Parathyroid adenoma (tissue), 2 donors: ENCODE measurements at regions not wholly inside any gene's neighbourhood (a gene's known extent, or its start where the extent isn't known, plus 50 kb on each side); places are given as distances from the start of the nearest gene placed in this dataset.
"Not testable (repeated sequence)": the region's sequence is repeated elsewhere in the genome, so short reads cannot be mapped to it uniquely, and the experiment has no call there.

Experiments used
- H2AFZ ChIP-seq: fragments of 300-600 bp; sonication (generic); one replicate; pipeline ENCODE4 v1.7.0; 2017; ENCODE audit warnings: antibody characterized with exemption, mild to moderate bottlenecking
- H3K27ac ChIP-seq: fragments of 300-600 bp; sonication (generic); one replicate; pipeline ENCODE4 v1.7.0; 2017
- H3K27me3 ChIP-seq: fragments of 300-600 bp; sonication (generic); one replicate; pipeline ENCODE4 v1.7.0; 2017; ENCODE audit warnings: low read length; ENCODE audit not compliant: control insufficient read depth, insufficient read depth
- H3K36me3 ChIP-seq: fragments of 300-600 bp; sonication (generic); one replicate; pipeline ENCODE4 v1.7.0; 2017; ENCODE audit warnings: low read length; ENCODE audit not compliant: control insufficient read depth, insufficient read depth
- H3K4me1 ChIP-seq: fragments of 300-600 bp; sonication (generic); one replicate; pipeline ENCODE4 v1.7.0; 2017; ENCODE audit warnings: control low read depth
- H3K4me2 ChIP-seq: fragments of 300-600 bp; sonication (generic); one replicate; pipeline ENCODE4 v1.7.0; 2017; ENCODE audit warnings: low read length
- H3K4me3 ChIP-seq: fragments of 300-600 bp; sonication (generic); one replicate; pipeline ENCODE4 v1.7.0; 2017; ENCODE audit warnings: low read depth, low read length
- H3K79me2 ChIP-seq: fragments of 300-600 bp; sonication (generic); one replicate; pipeline ENCODE4 v1.7.0; 2017; ENCODE audit warnings: control low read depth
- H3K9ac ChIP-seq: fragments of 300-600 bp; sonication (generic); one replicate; pipeline ENCODE4 v1.7.0; 2017; ENCODE audit warnings: mild to moderate bottlenecking
- H3K9me3 ChIP-seq: fragments of 300-600 bp; sonication (generic); one replicate; pipeline ENCODE4 v1.7.0; 2017; ENCODE audit warnings: low read length; ENCODE audit not compliant: control insufficient read depth
- TF ChIP-seq, protein P1 (sequence below): fragments of 300-600 bp; sonication (generic); IDR thresholded peaks from one replicate; pipeline ENCODE4 v1.7.0; 2017; ENCODE audit warnings: antibody characterized with exemption, mild to moderate bottlenecking
- donor health status: primary hyperparathyroidism.

GRCh38 chrX:138897621-138898492 is 186.3 kb upstream of the FGF13 start:
- H3K4me2 ChIP-seq, result no peak overlapping the region
- TF ChIP-seq, protein P1, sequence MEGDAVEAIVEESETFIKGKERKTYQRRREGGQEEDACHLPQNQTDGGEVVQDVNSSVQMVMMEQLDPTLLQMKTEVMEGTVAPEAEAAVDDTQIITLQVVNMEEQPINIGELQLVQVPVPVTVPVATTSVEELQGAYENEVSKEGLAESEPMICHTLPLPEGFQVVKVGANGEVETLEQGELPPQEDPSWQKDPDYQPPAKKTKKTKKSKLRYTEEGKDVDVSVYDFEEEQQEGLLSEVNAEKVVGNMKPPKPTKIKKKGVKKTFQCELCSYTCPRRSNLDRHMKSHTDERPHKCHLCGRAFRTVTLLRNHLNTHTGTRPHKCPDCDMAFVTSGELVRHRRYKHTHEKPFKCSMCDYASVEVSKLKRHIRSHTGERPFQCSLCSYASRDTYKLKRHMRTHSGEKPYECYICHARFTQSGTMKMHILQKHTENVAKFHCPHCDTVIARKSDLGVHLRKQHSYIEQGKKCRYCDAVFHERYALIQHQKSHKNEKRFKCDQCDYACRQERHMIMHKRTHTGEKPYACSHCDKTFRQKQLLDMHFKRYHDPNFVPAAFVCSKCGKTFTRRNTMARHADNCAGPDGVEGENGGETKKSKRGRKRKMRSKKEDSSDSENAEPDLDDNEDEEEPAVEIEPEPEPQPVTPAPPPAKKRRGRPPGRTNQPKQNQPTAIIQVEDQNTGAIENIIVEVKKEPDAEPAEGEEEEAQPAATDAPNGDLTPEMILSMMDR, result no peak
- H3K27me3 ChIP-seq, result no peaks in the 10 kb centered on the region
- H3K4me3 ChIP-seq, result no peak overlapping the region
- no peaks in the 10 kb centered on the region for H3K36me3 ChIP-seq
- H3K79me2 ChIP-seq, result no peaks in the 10 kb centered on the region
- H3K27ac ChIP-seq, result no peak overlapping the region
- H3K9me3 ChIP-seq, result no peaks in the 10 kb centered on the region
- H2AFZ ChIP-seq, result no peak overlapping the region
- H3K9ac ChIP-seq, result no peak overlapping the region
- H3K4me1 ChIP-seq, result no peaks in the 10 kb centered on the region

DNA sequence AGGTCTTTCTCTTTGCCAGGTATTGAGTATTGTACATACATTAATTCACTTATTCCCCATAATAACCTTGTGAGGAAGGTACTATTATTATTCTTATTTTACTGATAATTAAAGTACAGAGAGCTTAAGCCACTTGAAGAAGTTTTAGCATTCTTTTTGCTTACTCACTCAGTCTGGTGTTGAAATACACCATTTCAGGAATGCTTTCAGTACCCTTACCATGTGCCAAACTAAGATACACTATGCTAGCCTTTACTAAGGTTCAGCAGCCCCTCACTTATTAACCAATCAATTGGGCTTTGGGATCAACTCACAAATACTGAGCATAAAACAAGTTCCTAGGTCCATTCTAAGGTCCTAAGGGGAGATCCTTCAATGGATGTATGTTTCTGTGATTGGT is 179.0 kb upstream of the FGF13 start:
- no peak overlapping the region for H3K9ac ChIP-seq
- no peaks in the 10 kb centered on the region for H3K27me3 ChIP-seq
- TF ChIP-seq, protein P1, result no peak

GRCh38 chrX:138889149-138889548 is 177.6 kb upstream of the FGF13 start:
- H3K79me2 ChIP-seq, result no peaks in the 10 kb centered on the region

More for the DNA sequence above, 179.0 kb upstream of the FGF13 start:
- Histone ChIP-seq H3K79me2 (no peaks in the 10 kb centered on the region), H3K4me3 (no peak overlapping the region), H3K4me2 (no peak overlapping the region), H3K36me3 (no peaks in the 10 kb centered on the region), H3K4me1 (no peaks in the 10 kb centered on the region), H3K9me3 (no peaks in the 10 kb centered on the region), H2AFZ (no peak overlapping the region), H3K27ac (no peak overlapping the region)

DNA sequence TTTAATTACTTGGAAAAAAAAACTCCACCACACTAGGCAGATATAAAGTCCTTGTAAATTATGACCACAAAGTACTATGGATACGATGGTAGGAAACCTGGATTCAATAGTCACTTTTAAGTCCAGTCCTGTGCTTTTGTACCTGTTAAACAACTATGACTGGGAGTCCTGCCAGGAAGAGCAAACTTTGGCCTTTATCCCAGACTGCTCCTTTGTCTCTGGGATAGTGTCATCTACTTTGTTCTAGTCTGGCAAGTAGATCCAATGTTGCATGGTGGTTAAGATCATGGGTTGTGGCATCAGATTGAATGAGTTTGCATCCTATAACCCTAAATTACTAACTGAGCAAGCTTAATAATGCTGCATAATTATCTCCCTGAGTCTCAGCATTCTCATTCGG is 175.3 kb upstream of the FGF13 start:
- Histone ChIP-seq H3K4me2 (no peak overlapping the region), H3K27me3 (no peaks in the 10 kb centered on the region), H3K9me3 (no peaks in the 10 kb centered on the region), H3K9ac (no peak overlapping the region), H2AFZ (no peak overlapping the region), H3K4me1 (no peaks in the 10 kb centered on the region), H3K79me2 (no peaks in the 10 kb centered on the region), H3K27ac (no peak overlapping the region), H3K36me3 (no peaks in the 10 kb centered on the region), H3K4me3 (no peak overlapping the region)
- TF ChIP-seq, protein P1, result no peak

More at GRCh38 chrX:138889149-138889548, 177.6 kb upstream of the FGF13 start:
- Histone ChIP-seq H3K9ac (no peak overlapping the region), H3K27me3 (no peaks in the 10 kb centered on the region), H3K4me1 (no peaks in the 10 kb centered on the region), H2AFZ (no peak overlapping the region), H3K4me2 (no peak overlapping the region), H3K9me3 (no peaks in the 10 kb centered on the region), H3K36me3 (no peaks in the 10 kb centered on the region), H3K27ac (no peak overlapping the region), H3K4me3 (no peak overlapping the region)
- TF ChIP-seq, protein P1, result no peak

DNA sequence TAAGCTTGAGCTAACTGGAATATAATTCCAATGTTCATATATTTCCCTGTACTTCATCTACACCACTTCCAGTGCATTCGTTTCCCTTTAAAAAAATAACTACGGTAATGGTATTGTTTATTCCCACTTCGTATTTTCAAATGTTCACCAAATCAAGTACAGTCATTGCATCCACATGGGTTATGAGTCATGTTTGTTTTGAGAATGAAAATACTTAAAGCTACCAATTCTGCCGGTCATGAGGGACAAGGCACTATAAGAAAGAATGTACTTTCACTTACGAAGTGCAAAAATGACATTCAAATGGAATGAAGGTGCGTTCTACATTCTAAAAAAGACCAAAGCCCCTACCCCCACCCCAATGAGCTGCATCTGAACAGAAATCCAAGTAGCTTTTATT is 174.4 kb upstream of the FGF13 start:
- H3K79me2 ChIP-seq, result no peaks in the 10 kb centered on the region
- no peak overlapping the region for H3K4me3 ChIP-seq
- no peaks in the 10 kb centered on the region for H3K36me3 ChIP-seq
- no peak overlapping the region for H3K4me2 ChIP-seq
- no peak overlapping the region for H3K27ac ChIP-seq
- no peak overlapping the region for H2AFZ ChIP-seq
- H3K27me3 ChIP-seq, result no peaks in the 10 kb centered on the region
- TF ChIP-seq, protein P1, result no peak
- H3K4me1 ChIP-seq, result no peaks in the 10 kb centered on the region
- no peak overlapping the region for H3K9ac ChIP-seq
- no peaks in the 10 kb centered on the region for H3K9me3 ChIP-seq

DNA sequence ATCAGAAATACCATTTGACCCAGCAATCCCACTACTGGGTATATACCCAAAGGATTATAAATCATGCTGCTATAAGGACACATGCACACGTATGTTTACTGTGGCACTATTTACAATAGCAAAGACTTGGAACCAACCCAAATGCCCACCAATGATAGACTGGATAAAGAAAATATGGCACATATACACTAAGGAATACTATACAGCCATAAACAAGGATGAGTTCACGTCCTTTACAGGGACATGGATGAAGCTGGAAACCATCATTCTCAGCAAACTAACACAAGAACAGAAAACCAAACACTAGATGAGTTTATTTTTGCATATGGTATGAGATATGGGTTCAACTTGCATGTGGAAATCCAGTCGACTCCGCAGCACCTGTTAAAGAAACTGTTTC is 168.8 kb upstream of the FGF13 start:
- not testable (repeated sequence) for H3K9ac ChIP-seq, H2AFZ ChIP-seq, H3K9me3 ChIP-seq, H3K4me2 ChIP-seq, H3K36me3 ChIP-seq, H3K4me1 ChIP-seq, H3K79me2 ChIP-seq, H3K27ac ChIP-seq, H3K4me3 ChIP-seq, H3K27me3 ChIP-seq
